ENCODE measurements at regions not wholly inside any gene's neighbourhood (a gene's known extent, or its start where the extent isn't known, plus 50 kb on each side); places are given as distances from the start of the nearest gene placed in this dataset.

DNA sequence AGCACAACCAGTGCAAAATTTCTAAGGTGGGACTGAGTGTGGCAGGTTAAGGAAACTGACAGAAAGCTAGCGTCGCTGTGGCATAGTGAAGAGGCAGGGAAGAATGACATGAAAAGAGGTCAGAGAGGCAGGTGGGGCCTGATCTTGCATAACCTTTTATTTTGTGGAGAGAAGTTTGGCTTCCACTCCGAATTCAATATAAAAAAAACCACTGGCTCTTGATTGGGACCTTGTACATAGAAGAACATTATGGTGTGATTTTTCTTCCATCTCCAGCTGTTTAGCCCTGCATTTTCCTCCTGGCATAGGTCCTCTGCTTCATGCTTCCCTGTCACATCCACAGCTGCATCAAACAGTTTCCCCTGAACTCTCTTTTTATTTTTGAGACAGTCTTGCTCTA lies 170.5 kb upstream of the MEOX2 start:
- TF ChIP-seq, protein P1, sequence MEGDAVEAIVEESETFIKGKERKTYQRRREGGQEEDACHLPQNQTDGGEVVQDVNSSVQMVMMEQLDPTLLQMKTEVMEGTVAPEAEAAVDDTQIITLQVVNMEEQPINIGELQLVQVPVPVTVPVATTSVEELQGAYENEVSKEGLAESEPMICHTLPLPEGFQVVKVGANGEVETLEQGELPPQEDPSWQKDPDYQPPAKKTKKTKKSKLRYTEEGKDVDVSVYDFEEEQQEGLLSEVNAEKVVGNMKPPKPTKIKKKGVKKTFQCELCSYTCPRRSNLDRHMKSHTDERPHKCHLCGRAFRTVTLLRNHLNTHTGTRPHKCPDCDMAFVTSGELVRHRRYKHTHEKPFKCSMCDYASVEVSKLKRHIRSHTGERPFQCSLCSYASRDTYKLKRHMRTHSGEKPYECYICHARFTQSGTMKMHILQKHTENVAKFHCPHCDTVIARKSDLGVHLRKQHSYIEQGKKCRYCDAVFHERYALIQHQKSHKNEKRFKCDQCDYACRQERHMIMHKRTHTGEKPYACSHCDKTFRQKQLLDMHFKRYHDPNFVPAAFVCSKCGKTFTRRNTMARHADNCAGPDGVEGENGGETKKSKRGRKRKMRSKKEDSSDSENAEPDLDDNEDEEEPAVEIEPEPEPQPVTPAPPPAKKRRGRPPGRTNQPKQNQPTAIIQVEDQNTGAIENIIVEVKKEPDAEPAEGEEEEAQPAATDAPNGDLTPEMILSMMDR (IDR thresholded peaks at IDR 0.05; ENCODE audit: insufficient read depth, low read length, missing control alignments): no peak
- ChIA-PET POLR2A (no interaction called here), CTCF (no interaction called here)
- no peak overlapping the region for H3K4me3 ChIP-seq (ENCODE audit: low read depth, low read length)
- no peak for DNase-seq (ENCODE audit: low read depth, low spot score)

DNA sequence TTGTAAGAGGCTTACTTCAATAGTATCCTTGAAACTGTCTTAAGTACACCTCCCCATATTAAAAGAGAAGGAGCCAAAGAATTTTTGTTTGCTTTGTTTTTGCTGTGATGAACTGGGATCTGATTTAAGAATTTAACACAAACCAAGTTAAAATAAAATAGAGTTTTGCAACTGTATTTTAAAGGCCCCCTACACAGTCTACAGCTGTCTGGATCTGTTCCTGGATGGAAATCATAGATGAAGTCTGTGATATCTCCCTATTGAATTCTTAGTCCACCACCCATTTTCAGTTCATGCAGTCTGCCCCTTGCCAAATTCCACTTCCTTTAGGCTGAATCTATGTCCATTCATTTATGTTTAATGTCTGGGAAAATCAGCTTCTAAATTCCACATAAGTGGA lies 169.8 kb upstream of the MEOX2 start:
- ChIA-PET CTCF (no interaction called here), POLR2A (no interaction called here)
- no peak for DNase-seq (ENCODE audit: low read depth, low spot score)
- TF ChIP-seq, protein P1 (IDR thresholded peaks at IDR 0.05; ENCODE audit: insufficient read depth, low read length, missing control alignments): no peak
- no peak overlapping the region for H3K4me3 ChIP-seq (ENCODE audit: low read depth, low read length)

DNA sequence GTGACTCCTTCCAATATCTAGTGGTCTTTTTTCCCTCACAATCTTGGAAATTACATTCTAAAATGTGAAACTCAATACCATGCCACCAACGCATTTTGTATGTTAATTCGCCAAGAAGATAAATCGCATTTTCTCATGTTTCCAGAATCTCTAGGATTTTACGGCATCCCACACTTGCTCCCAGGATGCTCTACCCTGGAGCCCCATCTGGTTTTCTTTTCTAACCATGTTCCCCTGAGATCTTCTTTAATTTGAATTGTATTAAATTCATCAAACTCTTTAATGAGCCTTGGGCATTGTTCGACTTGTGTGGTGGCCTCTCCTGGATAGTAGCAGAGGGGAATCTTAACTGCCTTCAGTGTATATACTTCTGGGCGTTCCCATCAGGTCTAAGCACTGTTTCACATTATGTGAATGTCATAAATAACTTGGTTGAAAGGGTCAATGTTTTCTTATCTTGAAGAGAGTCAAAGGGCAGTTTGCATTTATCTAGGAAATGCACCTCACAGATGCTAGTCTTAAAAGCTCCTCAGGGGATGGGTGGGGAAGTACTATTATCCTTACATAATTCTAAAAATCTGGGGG lies 169.1 kb upstream of the MEOX2 start:
- ChIA-PET POLR2A (no interaction called here), CTCF (no interaction called here)
- no peak for DNase-seq (ENCODE audit: low read depth, low spot score)
- H3K4me3 ChIP-seq (ENCODE audit: low read depth, low read length): no peak overlapping the region
- TF ChIP-seq, protein P1 (IDR thresholded peaks at IDR 0.05; ENCODE audit: insufficient read depth, low read length, missing control alignments): no peak

DNA sequence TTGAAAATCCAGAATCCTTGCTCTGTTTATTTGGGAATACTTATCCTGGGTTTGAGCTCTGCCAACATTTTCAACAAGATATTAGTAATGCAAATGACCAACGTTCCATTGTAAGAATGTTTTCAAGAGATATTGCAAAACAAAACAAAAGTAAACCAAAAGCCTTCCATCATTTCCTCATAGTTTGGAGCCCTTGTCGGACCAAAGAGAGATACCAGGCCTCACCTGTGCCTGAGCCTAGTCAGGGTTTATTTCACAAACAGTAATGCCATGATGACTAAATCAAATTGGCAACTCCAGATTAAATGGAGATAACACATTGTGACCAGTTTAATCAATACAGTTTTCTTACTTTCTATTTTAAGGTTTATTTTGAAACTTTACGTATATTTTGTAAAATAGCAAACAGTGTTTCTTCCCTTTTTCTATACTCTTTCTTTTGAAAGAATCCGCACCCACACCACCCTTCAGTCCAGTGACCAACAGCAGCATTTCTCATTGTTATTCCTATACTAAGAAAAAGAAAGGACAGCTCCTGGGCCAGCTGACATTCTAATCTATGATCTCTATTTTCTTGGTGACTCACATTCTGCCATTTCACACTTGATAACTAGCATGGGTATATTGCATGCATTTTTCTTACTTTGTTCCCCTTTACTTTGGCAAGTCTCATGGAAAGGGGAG lies 168.5 kb upstream of the MEOX2 start:
- DNase-seq (ENCODE audit: low read depth, low spot score): no peak
- ChIA-PET POLR2A (no interaction called here), CTCF (no interaction called here)
- H3K4me3 ChIP-seq (ENCODE audit: low read depth, low read length): no peak overlapping the region
- TF ChIP-seq, protein P1 (IDR thresholded peaks at IDR 0.05; ENCODE audit: insufficient read depth, low read length, missing control alignments): no peak

DNA sequence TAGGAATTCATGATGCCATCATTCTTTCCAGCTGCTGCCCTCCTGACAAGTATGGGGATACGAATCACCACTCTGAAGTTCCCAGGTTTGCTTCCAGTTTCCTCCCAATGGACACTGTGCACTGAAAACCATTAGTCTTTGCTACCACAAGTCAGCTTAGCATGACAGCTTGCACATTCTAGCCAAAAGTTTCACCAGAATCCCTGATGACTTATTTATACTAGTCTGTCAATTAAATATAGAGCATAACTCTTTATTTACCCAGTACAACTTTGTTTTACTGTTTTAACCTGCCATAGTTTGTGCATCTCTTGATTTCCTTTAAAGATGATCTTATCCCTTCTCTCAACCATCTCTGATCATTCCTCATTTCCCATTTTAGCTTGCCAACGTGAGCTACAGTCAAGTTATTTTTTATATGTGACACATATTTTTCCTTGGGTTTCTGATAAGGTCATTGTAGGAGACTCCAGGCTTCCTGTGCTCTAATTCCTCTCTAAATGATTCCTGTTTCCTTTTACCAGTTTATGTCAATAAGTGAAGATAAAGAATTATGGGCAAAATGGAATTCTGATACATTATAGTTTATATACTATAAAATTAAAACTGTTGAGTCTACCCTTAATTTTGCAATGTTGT lies 167.5 kb upstream of the MEOX2 start:
- no peak overlapping the region for H3K4me3 ChIP-seq (ENCODE audit: low read depth, low read length)
- ChIA-PET CTCF (no interaction called here), POLR2A (interaction anchor here (0.6 kb wide), 1 partner anchor 35 kb away, joined by 3 read pairs; no protein-coding TSS in a partner anchor)
- TF ChIP-seq, protein P1 (IDR thresholded peaks at IDR 0.05; ENCODE audit: insufficient read depth, low read length, missing control alignments): no peak
- no peak for DNase-seq (ENCODE audit: low read depth, low spot score)

DNA sequence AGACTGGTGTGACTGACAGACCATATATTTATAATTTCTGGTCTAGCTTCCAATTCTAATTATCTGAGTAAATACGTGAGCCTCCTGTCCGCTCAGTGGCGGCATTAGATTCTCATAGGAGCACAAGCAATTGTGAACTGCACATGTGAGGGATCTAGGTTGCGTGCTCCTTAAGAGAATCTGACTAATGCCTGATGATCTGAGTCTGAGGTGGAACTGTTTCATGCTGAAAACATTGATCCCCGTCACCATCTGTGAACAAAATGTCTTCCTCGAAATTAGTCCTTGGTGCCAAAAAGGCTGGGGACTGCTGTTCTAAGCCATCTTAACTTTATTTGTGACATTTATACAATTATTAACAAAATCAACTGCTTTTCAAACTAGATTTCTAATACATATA lies 164.7 kb upstream of the MEOX2 start:
- CTCF ChIA-PET: no interaction called here
- DNase-seq (ENCODE audit: low read depth, low spot score): no peak
- POLR2A ChIA-PET: no interaction called here
- TF ChIP-seq, protein P1 (IDR thresholded peaks at IDR 0.05; ENCODE audit: insufficient read depth, low read length, missing control alignments): no peak
- no peak overlapping the region for H3K4me3 ChIP-seq (ENCODE audit: low read depth, low read length)
